NCI-H524 (cell line): ENCODE measurements at regions not wholly inside any gene's neighbourhood (a gene's known extent, or its start where the extent isn't known, plus 50 kb on each side); places are given as distances from the start of the nearest gene placed in this dataset.

ENCODE experiments used
- DNase-seq, 2 experiments: peaks; one replicate each; lab custom pipeline; 2025; lab: John Stamatoyannopoulos, UW

DNA sequence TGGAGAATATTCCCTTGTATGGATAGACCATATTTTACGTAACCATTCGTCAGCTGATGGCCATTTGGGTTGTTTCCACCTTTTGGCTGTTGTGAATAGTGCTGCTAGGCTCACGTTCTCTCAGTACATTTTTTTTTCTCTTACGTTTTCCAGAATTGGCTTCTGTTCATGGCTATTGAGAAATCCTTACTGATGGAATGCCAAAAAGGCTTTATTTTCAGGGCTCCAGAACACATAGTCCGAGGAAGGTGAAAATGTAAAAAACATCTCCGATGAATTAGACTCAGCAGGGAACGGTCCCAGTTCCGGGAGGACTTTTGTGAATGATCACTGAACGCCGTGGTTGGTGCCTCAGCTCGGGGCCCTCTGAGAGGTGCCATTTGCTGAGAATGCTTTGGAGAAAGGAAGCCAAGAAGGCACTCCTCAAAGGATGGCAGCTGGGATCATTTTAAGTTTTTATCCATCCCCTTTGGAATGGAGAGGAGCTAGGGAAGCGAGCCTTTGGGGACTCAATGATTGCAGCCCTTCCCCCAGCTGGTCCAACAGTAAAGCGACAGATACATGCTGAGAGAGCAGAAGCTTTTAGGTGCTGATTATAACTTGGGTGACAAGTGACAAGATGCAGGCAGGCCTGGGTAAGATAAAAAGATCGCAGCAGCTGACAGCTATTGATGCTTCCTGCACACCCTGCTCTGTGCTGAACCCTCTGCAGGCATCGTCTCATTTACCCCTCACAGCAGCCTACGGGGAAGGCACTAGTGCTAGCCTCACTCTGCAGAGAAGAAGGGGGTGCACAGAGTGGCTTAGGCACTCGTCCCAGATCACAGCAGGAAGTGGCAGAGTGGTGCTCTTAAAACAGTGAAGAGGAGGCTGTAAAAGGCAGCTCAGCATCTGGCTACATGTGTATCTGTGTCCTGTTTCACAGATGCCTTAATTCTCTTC, 133.4 kb upstream of the KCNG1 start:
- peak; percentile 78 to 92 for DNase-seq

DNA sequence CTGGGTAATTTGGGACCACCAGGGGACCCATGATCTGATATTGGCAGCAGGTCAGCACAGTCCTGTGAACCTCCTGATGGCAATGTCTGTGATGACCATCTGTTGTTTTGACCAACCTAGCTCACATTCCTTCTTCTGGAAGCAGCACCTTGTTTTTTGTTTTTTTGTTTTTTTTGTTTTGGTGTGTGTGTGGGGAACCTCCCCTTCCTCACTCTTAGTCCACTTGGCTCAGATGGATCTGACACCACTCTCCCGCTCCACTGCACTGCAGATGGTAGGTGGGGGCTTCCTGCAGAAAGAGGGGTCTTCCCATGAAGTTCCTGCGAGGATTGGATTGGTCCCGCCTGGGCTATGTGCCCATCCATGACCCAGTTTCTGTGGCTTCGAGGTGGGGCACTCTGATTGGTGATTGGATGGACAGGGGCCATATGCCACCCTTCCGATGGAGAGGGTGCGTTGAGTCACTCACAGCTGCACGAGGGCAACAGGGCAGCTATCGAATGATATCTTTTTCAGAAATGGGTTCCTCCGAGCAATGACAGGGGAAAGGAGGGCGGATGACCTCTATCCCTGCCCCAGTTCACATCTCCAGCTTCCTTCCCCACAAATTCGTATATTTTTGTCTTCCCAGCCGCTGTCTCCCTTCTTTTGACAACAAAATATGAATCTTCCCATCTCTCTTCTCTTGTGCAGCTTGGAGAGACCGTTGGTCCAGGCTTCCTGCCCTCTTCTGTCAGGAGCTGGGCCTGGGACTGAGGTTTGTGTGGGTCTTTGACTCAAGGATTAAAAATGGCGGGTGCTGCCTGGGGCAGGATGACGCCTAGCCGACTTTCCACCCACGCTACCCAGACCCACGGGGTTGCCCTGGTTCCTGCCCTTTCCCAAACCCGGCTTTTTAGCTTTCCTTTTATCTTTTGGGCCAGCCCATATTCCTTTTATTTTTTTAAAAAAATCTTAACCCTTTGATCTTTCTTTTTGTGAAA, 132.1 kb upstream of the KCNG1 start:
- DNase-seq = peak in 1 of 2 experiments; percentile 25

DNA sequence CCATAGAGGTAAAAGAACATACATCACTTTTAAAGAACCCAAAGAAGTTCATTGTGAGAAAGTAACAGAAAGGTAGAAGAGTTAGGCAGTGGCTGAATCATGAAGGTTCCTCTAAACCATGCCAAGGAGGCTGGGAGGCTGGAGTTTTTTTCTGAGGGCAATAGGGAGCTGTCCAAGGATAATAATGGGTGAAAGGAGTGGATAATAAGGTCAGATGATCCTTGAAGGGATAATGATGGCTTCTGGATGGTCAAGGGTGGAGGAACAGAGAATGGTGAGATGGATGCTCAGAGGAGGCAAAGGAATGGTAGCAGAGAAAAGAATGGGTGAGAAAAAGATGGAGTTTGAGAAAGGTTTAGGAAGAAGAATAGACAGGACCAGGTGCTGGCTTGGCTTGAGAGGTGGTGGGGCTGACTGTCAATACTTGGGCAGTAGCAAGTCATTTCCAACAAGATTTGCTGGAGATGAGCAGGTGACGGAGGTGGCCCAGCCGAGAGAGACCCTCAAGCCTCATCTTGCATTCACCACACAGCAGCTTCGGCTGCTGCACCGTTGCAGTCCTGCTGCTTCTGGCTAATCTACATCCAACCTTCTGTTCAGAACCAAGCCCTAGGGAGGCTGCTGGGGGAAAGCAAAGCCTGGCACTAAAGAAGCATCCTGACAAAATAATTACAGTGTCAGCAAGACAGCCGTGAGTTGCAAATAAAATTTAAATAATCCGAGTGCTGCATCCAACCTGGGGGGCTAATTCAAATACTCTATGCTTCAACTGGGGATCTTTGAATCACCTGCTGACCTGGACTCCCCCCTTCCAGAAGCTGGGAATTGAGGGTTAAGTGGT, 131.2 kb upstream of the KCNG1 start:
- DNase-seq = peak; percentile 24 to 45

DNA sequence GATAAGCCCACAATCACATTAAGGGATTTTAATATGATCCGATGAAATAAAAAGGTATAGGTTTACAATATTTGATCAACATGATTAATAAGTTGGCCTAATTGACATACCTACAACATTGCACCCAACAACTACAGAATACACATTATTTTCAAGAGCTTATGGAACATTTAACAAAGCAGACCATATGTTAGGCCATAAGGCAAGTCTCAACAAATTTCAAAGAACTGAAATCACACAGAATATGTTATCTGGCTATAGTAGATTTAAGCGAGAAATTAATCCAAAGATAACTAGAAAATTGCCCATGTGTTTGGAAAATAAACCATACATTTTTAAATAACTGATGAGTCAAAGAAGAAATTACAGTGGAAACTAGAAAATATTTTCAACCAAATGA, 126.0 kb upstream of the KCNG1 start:
- peak in 1 of 2 experiments; percentile 62 for DNase-seq

DNA sequence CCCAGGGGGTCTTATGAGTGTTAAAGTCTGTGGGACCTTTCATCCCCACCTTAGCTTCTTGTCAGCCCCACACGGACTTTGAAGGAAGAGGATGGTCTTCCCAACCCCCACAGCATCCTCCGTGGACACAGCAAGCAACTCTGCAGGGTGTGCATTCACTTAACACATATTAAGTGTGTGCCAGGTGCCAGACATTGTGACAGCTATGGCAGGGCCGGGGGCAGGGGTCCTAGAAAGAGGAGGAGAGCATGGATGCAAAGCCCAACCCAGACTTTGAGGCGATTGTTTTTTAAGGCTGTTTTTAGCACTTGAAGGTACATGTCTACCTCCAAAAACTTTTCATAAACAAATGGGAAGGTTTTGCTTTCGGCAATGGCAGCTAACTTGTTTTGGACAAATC, 121.6 kb upstream of the KCNG1 start:
- no peak for DNase-seq

DNA sequence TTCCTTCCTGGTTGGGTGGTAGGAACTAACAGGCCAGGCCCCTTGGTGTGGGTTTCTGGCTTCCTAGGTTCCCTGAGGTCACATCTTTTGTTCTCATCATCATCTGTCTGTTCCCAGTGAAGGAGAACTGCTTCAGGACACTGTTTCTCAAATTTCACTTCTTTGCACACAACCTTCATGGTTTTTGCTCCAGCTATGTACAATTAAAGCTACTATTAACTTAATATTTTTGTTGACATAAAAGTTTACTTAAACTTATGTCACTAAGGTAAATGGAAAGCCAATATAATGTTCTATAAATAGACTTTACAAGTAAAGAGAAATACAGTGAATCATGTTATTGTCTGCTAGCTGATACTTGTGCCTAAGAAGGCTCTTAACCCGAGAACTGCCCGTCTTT, 120.7 kb upstream of the KCNG1 start:
- no peak for DNase-seq

DNA sequence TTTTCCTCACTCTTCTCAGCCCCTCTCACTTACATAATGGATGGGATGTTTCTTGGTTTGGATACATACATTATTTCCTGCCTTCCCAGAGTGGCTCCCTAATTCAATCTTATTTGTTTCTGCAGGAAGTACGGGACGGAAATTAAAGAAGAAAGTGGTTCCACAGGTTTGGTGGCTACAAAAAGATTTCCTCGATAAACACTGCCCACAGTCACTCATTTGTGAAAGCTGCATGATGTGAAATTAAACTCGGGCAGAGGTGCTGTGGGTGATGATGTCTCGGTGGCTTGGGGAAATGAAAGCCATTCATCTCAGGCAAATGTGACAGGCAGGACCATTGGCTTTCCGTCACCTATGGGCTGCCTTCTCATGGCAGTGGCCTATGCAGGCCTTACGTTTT, 119.5 kb upstream of the KCNG1 start:
- no peak for DNase-seq

DNA sequence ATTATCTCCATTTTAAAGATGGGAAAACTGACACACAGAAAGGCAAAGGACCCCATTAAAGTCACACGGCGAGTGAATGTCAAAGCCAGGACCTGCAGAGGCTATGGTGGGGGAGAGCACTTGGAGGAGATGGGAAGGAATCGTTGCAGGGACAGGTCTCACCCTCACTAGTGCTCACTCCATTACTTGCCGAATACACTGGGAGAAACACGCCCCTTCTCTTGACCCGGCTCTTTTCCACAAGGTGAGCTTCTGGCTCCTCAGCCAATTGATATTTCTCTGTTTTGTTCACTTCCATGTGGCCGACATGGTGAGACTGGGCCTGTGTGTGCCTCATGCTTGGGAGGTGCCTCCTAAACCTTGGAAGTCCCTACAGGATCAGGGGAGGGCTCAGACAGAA, 117.8 kb upstream of the KCNG1 start:
- no peak for DNase-seq

DNA sequence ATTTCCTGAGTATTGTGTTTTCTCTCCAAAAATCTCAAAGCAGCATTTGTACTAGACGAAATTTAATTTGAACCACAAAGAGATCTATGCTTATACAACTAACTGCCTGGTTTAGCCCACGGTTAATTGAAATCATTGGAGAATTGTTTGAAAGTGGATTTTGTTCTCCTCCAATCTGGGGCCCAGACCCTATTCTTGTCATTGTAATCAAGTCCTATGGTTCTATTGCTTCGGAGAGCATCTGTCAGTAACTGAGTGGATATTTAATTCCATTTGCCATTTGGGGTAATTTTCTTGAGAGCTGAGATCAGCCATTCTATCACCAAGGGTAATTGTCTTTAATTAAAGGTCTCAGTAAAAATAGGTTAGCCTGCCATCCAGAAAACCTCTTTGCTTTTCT, 117.0 kb upstream of the KCNG1 start:
- peak; percentile 55 to 75 for DNase-seq

DNA sequence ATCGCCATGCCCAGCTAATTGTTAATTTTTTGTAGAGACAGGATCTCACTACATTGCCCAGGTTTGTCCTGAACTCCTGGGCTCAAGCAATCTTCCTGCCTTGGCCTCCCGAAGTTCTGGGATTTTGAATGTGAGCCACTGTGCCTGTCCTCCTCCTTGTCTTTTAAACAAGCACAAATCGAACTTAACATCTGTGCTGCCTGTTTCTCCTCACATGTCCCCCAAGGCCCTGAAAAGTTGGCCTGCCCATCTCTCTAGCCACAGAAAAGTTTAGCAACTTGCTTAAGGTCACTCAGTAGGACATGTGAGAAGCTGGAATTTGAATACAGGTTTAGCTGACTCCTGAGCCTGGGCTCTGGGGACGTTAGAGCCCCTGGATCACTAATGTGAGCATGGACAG, 115.7 kb upstream of the KCNG1 start:
- DNase-seq = no peak

DNA sequence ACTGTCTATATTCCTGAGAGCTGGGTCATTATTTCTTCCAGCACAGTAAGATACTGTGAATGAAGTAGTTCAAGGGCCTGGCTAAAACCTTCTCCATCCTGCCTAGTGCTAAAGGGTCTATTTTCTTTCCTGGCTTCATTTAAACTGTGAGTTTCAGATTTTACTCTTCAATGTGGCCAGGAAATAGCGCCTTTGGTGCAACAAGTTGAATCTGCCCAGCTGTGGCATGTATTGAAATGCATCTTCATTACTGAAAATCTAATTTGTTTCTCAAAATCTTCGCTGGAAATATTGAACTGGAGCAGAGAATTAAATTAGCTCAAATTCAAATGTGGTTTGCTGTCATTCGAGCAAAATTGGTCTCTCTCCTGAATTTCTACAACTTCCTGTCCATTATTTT, 114.6 kb upstream of the KCNG1 start:
- no peak for DNase-seq

DNA sequence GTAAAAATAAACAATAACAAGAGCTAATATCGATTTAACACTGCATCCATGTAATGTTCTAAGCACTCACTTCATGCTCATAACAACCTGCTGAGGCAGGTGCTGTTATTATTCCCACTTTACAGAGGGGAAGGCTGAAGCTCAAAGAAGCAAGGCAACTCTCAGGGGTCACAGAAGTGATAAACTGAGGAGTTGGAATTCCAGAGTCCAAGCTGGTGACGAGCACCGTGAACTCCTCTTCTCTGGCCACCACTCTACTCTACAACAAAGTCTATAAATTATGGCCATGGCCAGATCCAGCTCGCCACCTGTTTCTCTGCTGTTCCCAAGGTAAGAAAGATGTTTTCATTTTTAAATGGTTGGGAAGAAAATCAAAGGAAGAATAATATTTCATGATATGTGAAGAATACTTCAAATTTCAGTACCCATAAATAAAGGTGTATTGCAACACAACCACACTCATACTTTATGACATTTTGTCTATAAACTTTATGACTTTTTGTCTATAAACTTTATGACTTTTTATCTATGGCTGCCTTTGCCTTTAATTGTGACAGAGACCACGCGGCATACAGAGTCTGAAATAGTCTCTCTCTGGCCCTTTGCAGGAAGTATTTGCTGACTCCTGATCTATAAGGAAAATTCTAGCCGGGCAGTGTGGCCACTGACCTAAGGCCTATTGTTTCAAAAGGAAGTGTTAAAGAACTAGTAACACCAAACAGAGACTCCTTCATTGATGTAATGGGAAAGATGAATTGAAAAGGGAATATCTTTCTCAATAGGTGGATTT, 113.2 kb upstream of the KCNG1 start:
- no peak for DNase-seq

DNA sequence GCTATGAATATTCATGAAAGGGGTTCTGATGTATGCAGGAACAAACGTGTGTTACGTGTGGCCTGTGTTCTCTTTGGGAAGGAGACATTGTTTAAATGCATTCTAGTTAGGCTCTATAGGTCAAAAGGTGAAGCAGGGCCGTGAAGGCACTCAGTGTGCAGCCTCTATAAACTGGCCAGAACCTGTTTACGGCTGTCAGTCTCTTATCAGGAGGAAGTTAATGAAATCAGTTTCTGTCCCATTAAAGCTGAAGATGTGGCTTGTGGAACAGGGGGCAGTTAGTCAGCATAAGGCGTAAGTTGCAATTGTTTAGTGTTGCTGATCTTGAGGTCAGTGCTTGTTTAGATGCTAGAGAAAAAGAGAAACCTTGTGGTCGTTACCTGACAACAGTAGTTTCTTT, 111.5 kb upstream of the KCNG1 start:
- no peak for DNase-seq

DNA sequence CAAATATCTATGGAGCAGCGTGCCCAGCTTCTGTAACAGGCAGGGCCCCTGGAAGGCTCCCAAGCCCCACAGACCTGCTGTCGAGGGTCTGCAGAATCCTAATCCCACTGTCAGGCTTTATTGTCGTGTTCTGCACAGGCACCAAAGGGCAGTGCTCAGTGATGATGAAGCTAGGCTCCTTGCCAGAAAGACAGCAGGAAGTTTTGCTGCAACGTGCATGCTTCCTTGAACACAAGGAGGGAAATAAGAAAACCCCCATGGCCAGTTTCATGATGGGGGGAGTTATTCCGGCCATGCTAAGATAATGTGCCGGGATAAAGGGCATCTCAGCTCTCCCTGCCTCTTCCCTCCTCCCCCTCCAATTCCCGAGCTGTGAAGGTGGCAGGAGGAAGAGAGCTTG, 109.4 kb upstream of the KCNG1 start:
- peak in 1 of 2 experiments; percentile 65 for DNase-seq

DNA sequence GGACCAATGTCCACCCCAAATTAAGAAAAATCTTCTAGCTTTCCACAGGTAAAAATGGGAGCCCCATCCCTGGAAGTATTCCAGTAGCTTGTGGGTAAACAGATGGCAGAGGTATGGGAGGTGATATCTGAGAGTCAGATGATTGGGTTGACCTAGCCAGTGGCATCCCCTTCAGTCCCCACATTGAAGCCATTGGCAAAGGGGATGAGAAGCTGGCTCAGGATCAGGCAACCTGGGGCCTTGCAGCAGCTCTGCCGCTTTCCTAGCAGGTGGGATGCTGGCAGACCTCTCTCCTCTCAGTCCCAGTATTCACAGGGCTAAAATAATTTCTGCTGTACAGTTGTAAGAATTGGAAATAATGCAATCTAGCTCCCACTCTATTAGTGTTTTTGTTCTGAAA, 108.9 kb upstream of the KCNG1 start:
- peak in 1 of 2 experiments; percentile 3 for DNase-seq

DNA sequence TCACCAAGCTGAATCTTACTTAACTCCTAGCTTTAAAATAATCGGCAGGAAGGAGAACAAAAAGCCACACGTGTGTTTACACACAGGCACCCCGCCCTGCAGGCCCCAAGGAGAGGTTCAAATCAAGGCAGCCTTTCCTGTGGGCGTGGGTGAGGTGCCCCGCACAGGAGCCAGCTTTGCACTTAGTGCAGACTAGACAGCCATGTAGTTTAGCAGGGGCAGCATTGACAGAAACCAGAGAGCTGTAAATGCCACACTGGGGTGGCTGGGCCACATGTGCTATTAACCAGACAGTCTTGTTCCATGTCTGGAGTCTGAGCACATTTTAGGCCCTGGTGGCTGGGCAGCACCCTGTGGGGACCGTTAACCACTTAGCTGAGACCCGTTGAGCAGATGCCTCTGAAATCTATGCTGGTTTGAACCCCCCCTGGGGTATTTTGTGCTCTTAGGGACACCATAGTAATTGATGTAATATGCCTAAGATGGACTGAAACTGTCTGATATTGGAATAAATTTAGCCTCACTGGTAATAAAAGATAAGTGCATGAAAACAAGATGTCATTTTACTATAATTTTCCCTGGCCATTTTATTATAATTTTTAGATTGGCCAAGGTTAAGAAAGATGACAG, 106.4 kb upstream of the KCNG1 start:
- no peak for DNase-seq

DNA sequence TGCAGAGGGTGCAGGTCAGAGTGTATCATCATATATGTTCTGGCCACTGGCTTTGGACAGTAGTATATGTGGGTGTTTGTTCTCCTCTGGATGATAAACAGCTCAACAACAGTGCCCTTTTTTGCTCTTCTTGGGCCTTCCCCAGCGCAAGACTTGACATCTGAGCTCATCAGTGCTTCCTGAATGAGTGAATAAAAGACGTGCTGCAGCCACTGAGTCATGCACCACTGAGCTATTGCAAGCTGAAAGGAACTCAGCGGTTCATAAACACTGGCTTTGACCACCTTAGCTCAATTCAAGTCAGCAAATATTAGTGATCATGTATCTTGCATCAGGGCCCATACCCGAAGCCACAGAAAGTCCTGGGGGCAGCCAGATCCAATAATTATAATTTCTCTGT, 105.3 kb upstream of the KCNG1 start:
- DNase-seq = no peak

DNA sequence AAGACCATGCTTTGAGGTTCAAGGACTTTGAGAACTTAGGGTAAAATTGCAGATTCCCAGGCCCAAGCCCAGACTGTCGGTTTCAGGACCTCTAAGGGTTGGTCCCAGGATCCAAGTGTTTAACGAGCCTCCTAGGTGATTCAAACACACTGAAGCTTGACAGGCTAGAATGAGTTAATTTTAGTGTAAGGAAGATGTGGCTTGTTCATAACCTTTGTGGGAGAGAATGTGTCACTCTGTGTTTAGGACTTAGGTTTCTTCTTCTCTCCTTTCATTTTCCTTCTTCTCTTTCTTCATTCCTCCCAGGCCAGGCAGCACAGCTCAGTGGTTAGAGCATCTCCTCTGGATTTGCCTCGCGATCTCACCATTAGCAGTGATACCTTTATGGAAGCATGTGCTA, 104.8 kb upstream of the KCNG1 start:
- no peak for DNase-seq

DNA sequence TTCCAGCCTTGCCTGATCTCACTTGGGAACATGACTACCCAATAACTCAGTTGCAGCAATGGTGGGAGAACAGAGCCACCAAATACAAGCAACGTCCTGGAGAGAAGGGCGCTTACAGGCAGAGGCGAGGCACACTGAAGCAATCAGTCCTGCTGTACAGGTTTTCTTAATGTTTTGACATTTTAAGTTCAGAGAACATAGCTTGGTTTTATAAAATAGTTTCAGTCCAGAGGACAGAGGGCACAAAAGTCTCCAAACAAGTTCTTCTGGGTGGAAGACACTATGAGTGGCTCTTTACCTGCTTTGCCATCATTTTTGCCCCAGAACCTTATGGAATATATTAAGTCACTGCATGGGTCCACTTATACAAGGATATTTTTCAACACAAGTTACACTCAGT, 103.4 kb upstream of the KCNG1 start:
- no peak for DNase-seq

DNA sequence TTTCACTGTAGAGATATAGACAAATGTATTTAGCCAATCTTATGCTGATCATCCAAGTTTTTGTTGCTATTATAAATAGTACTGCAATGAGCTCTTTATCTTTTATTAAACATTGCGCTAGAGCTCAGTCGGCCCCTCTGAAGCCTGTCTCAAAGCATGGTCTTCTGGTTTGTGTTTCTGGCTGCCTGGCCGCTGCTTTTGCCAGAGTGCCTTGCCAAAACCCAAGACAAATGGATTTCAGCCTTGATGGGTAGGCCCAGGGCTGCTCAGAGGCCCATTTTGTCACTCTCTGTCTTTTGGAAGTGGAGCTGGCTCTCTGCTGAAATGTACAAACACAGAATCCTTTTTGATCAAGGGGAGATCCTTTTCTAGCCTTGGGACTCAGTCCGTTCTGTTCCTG, 102.9 kb upstream of the KCNG1 start:
- DNase-seq = no peak

DNA sequence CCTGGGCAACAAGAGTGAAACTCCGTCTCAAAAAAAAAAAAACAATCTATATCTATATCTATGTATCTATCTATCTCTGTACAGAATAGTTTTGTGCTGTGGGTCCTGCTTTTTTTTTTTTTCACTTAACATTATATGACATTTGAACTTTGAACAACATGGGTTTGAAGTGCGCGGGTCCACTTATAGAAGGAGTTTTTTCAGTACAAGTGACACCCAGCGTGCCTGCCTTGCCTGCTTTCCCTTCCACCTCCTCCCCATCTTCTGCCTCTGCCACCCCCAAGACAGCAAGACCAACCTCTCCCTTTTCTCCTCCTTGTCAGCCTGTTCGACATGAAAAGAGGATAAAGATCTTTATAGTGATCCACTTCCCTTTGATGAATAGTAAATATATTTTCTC, 102.2 kb upstream of the KCNG1 start:
- no peak for DNase-seq
